22Rv1 (cell line): ENCODE measurements at regions not wholly inside any gene's neighbourhood (a gene's known extent, or its start where the extent isn't known, plus 50 kb on each side); places are given as distances from the start of the nearest gene placed in this dataset.

Experiments used
- H3K27ac ChIP-seq: fragments of 450-650 bp; 2 replicates; pipeline ENCODE4 v1.5.1; 2017
- CTCF ChIP-seq: fragments of 450-650 bp; IDR thresholded peaks from 2 replicates; pipeline ENCODE4 v1.5.1; 2017; ENCODE audit warnings: mild to moderate bottlenecking
- ZFX ChIP-seq: fragments of 450-650 bp; IDR thresholded peaks from 2 replicates; pipeline ENCODE4 v1.6.1; 2017; ENCODE audit warnings: antibody characterized with exemption, borderline replicate concordance

GRCh38 chr2:128868686-128869551 lies 550.3 kb upstream of the HS6ST1 start:
- H3K27ac ChIP-seq: no peak overlapping the region
- TF ChIP-seq CTCF (no peak), ZFX (no peak)

GRCh38 chr2:128874608-128875007 lies 555.9 kb upstream of the HS6ST1 start:
- no peak overlapping the region for H3K27ac ChIP-seq

GRCh38 chr2:128876986-128877983 lies 558.6 kb upstream of the HS6ST1 start:
- no peak overlapping the region for H3K27ac ChIP-seq
- TF ChIP-seq CTCF: no peak
- no peak for TF ChIP-seq ZFX

More at GRCh38 chr2:128874608-128875007, 555.9 kb upstream of the HS6ST1 start:
- TF ChIP-seq ZFX (no peak), CTCF (no peak)

GRCh38 chr2:128879161-128879560 lies 560.5 kb upstream of the HS6ST1 start:
- no peak overlapping the region for H3K27ac ChIP-seq
- no peak for TF ChIP-seq CTCF
- TF ChIP-seq ZFX: no peak

GRCh38 chr2:128894896-128895295 lies 576.2 kb upstream of the HS6ST1 start:
- no peak for TF ChIP-seq CTCF
- TF ChIP-seq ZFX: no peak
- no peak overlapping the region for H3K27ac ChIP-seq

GRCh38 chr2:128901572-128902391 lies 583.1 kb upstream of the HS6ST1 start:
- H3K27ac ChIP-seq: no peak overlapping the region
- TF ChIP-seq ZFX: no peak
- TF ChIP-seq CTCF: no peak
